ENCODE measurements at regions not wholly inside any gene's neighbourhood (a gene's known extent, or its start where the extent isn't known, plus 50 kb on each side); places are given as distances from the start of the nearest gene placed in this dataset.

- CTCF ChIA-PET: no interaction called here
- TF ChIP-seq, protein P1, sequence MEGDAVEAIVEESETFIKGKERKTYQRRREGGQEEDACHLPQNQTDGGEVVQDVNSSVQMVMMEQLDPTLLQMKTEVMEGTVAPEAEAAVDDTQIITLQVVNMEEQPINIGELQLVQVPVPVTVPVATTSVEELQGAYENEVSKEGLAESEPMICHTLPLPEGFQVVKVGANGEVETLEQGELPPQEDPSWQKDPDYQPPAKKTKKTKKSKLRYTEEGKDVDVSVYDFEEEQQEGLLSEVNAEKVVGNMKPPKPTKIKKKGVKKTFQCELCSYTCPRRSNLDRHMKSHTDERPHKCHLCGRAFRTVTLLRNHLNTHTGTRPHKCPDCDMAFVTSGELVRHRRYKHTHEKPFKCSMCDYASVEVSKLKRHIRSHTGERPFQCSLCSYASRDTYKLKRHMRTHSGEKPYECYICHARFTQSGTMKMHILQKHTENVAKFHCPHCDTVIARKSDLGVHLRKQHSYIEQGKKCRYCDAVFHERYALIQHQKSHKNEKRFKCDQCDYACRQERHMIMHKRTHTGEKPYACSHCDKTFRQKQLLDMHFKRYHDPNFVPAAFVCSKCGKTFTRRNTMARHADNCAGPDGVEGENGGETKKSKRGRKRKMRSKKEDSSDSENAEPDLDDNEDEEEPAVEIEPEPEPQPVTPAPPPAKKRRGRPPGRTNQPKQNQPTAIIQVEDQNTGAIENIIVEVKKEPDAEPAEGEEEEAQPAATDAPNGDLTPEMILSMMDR (IDR thresholded peaks at IDR 0.05; ENCODE audit: insufficient read depth, low read length, missing control alignments): no peak
- no peak overlapping the region for H3K4me3 ChIP-seq (ENCODE audit: low read depth, low read length)
- DNase-seq (ENCODE audit: low read depth, low spot score): no peak
- POLR2A ChIA-PET: no interaction called here
Observed at GRCh38 chr5:104539618-104540350, 977.2 kb upstream of the NUDT12 start.

DNA sequence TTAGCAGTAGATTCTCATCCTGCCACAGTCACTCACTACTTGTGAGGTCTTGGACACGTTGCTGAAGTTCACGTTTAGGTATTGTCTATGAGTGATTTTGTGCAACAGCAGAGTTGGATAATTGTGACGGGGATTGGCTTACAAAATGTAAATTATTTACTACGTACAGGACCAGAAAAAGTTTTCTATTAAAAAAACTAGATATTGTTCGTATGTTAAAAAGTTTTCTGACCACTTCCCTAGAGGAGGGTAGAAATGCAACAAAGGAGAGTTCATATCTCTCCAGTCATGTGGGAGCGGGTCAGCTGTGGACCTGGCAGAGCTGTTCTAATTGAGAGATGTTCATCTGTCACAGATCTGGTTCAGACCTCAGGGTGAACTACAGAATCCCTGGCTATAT is 976.1 kb upstream of the NUDT12 start:
- ChIA-PET POLR2A (no interaction called here), CTCF (no interaction called here)
- no peak for DNase-seq (ENCODE audit: low read depth, low spot score)
- TF ChIP-seq, protein P1 (IDR thresholded peaks at IDR 0.05; ENCODE audit: insufficient read depth, low read length, missing control alignments): no peak
- no peak overlapping the region for H3K4me3 ChIP-seq (ENCODE audit: low read depth, low read length)

- no peak for DNase-seq (ENCODE audit: low read depth, low spot score)
- TF ChIP-seq, protein P1 (IDR thresholded peaks at IDR 0.05; ENCODE audit: insufficient read depth, low read length, missing control alignments): no peak
- ChIA-PET POLR2A (no interaction called here), CTCF (interaction anchor here (0.6 kb wide), 1 partner anchor 584 kb away, joined by 3 read pairs; no protein-coding TSS in a partner anchor)
- no peak overlapping the region for H3K4me3 ChIP-seq (ENCODE audit: low read depth, low read length)
Observed at GRCh38 chr5:104533498-104533897, 970.9 kb upstream of the NUDT12 start.

- CTCF ChIA-PET: no interaction called here
- TF ChIP-seq, protein P1 (IDR thresholded peaks at IDR 0.05; ENCODE audit: insufficient read depth, low read length, missing control alignments): no peak
Observed at GRCh38 chr5:104526866-104527265, 964.3 kb upstream of the NUDT12 start.

GRCh38 chr5:104513640-104514072 is 951.1 kb upstream of the NUDT12 start:
- TF ChIP-seq, protein P1 (IDR thresholded peaks at IDR 0.05; ENCODE audit: insufficient read depth, low read length, missing control alignments): no peak
- no peak overlapping the region for H3K4me3 ChIP-seq (ENCODE audit: low read depth, low read length)
- DNase-seq (ENCODE audit: low read depth, low spot score): no peak
- ChIA-PET CTCF (no interaction called here), POLR2A (no interaction called here)

More at GRCh38 chr5:104526866-104527265, 964.3 kb upstream of the NUDT12 start:
- H3K4me3 ChIP-seq (ENCODE audit: low read depth, low read length): no peak overlapping the region
- DNase-seq (ENCODE audit: low read depth, low spot score): no peak
- POLR2A ChIA-PET: no interaction called here

GRCh38 chr5:104513121-104513602 is 950.6 kb upstream of the NUDT12 start:
- no peak for DNase-seq (ENCODE audit: low read depth, low spot score)
- H3K4me3 ChIP-seq (ENCODE audit: low read depth, low read length): no peak overlapping the region
- ChIA-PET POLR2A (no interaction called here), CTCF (interaction anchor here (0.9 kb wide), 1 partner anchor 100 kb away, joined by 3 read pairs; no protein-coding TSS in a partner anchor)
- TF ChIP-seq, protein P1 (IDR thresholded peaks at IDR 0.05; ENCODE audit: insufficient read depth, low read length, missing control alignments): no peak
